Ureter (tissue), 1 donor: ENCODE measurements at regions not wholly inside any gene's neighbourhood (a gene's known extent, or its start where the extent isn't known, plus 50 kb on each side); places are given as distances from the start of the nearest gene placed in this dataset.
A peak's percentile ranks its signal among the peaks of the same experiment; 100 is the strongest.

Experiments
- DNase-seq: peaks from one replicate; pipeline ENCODE4 v3.0.0-alpha.2; 2020; ENCODE audit warnings: low spot score
- donor health status: DM: yes; HTN: yes; CAD: no.

DNA sequence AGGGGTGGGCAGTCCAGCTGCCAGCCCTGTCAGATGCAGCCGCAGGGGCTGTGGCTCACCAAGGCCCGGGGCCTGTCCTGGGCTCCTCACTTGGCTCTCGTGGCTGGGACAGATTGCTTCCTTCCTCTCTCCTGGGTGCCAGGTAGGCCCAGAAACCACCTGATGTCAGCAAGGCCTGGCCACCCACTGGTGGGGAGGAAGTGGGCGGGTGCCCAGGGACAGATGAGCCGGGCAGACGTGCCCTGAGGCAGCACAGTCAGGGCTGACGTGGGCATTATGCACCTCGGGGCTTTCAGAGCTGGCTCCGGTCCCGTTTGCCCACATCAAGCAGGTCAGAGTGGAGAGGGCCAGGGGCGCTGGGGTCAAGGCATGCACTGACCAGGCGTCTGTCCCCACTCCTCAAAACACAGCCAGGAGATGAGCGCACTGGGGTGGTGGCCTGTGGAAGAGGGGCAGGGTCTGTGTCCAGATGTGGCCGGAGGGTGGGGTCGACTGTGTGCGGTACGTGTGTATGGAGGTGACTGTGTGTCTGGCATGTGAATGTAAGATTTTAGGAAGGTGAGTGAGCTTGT lies 133.2 kb upstream of the PTPN1 start:
- DNase-seq, result no peak

DNA sequence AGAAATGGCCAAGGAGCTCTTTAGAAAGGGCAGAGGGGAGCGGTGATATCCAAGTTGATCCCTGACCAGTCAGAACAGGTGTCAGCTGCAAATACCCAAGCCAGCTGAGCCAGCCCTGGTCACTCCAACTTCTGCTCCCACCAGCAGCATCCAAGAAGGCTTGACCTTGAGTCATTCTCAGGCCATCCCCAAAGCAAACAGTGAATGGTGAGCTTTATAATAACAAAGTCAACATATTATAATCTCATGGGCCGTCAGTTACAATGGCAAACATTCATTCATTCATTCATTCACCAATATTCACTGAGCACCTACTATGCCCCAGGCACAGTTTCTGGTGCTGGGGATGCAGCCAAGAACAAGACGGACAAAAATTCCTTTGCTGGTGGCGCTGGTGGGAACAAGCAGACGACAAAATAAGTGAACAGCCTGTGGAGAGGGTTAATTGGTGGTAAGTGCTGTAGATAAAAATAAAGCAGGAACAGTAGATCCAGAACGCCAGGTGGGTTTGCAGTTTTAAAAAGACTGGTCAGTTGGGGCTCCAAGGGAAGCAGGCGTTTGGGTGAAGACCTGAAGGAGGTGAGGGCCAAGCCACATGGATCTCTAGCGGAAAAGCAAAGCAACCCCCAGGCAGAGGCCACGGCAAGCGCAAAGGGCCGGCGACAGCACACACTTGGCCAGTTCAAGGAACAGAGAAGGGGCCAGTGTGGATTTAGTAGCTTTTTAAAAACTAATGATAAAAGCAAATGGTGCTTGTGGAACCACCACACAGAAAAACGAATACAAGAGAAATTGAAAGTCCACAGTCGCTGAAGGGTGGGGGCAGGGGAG lies 131.8 kb upstream of the PTPN1 start:
- DNase-seq, result no peak

DNA sequence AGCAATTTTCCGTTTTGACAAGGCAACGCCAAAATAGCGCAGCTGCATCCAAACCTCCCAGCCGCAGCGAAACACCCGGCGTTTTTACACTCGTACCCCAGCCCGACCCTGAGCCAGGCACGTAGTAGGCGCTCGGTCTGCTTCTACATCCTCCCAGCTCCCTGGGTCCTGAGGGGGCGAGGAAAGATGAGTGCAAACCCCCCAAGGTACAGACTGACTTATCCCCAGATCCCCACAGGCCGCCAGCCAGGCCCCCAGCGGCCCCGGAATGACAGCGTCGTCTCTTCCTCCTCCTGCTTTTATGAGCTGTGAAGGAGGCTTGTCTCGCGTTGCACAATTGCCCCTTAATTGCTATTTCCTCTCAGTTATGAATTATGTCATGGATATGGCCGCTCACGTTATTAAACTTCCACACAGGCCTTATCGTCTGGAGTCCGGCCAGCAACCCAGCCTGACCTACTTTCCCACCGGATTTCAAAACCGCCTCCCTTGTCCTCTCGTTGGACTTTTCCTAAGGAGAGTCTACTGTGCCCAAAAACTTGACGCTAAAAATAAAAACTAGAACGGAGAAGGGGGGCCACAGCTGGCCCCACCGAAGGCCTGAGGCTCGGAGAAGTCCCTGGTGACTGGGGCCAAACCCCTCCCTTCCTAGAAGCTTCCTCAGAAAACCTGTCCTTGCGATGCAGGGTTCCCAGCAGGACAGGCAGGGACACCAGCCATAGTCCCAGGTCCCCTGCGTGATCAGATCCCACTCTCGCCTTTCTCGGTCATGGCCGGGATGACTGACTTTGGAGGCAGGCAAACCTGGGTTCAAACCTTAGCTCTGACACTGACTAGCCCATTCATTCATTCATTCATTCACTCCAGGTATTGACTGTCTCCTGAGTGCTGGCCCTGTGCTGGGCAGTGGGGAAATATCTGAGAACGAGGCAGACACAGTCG lies 130.9 kb upstream of the PTPN1 start:
- DNase-seq, result peak; percentile 91

DNA sequence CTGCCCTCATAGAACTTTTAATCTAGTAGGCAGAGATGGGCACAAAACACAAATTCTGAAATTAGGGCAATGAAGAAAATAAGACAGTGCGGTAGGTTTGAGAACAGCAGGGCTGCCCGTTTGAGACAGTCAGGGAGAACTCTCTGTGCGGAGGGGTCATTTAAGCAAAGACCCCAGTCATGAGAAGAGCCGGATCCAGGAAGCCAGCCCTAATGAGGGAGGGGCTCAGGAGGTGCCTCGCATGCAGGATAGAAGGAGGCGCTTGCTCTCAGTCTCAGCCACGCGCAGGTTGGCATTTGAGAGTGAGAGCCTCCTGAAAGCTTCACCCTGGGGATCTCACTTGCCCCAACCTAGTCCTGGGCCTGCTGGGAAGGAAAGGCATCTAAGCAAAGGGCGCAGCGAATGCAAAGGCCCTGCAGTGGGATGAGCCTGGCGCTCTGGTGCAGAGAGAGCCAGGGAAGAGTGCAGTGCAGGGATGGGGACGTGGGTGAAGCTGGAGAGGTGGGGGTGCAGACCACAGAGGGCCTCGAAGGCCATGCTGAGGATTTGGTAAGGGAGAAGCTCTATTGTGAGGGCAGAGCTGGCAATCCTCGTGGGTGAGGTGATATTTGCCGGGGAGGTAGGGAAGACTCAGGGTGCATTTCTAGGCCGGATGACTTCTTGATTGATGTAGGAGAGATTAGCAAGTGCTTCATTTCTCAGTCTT lies 130.0 kb upstream of the PTPN1 start:
- DNase-seq, result no peak

DNA sequence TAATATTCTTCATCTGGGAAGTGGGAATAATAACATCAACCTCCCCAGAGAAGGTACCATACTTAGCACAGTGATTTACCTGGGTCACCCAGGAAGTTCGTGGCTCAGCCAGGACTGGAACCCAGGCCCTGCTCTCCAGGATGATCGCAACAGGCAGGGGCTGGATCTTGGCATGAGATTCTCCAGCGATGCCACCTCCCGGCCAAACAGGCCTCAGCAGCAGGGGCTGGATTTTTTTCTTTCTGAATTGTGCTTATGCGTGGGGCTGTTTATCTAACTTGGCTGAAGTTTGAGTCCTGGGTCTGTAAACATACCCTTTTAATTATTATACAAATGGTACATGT lies 129.5 kb upstream of the PTPN1 start:
- DNase-seq, result no peak

DNA sequence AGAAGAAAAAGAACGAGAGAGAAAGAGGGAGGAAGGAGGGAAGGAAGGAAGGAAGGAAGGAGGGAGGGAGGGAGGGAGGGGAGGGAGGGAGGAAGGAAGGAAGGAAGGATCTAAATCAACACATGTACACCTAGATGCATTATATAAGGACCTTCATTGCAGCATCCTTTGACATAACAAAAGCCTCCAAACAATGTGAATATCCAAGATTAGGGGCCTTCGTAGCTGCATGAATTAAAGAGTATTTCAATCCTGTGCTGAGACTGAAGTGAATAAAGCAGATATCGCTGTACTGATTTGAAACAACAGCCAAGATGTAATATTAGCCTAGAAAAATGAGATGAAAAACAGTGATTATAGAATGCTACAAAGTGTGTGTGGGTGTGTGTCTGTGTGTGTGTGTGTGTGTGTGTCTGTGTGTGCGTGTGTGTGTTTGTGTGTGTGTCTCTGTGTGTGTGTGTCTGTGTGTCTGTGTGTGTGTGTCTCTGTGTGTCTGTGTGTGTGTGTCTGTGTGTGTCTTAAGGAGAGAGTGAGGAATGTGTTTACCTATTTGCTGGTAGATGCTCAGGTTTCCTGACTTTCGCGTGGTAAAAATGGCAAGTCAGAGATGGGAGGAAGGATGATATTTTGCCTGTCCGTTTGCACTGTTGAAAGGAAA lies 129.0 kb upstream of the PTPN1 start:
- no peak for DNase-seq

DNA sequence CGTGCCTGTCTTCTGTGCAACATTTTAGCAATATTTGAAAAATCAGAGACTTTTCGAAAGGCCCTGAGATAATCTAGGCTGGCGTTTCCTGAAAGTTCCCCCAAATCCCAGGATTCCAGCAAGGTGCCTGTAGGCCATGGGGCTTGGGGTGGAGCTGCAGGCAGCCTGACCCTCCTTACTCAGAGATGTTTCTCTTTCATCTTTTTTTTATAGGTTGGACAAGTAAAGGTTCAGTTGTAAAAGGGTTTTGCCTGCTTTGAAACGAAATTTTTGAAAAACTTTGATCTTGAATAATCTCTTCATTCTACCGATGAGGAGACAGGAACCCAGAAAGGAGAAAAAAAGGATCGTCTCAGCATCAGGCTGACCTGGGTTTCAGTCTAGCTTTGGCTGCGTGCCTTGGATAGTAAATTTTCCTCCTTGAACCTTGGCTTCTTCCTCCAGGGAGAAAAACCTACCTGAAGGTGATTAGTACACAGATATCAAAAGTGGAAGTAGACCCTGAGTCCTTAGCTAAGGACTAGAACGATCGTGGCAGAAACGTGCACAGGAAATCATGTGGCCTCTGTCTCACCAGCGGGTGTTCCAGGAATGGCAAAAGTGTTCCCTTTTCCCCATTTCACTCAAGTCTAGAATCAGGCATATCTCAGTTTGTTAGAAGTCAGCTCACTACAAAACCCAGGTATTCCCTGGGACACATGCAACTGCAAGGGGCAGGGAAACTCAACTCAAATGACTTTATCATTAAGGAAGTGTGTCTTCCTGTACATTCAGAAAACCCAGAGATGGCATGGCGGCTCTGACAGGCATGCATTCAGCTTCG lies 128.2 kb upstream of the PTPN1 start:
- no peak for DNase-seq

DNA sequence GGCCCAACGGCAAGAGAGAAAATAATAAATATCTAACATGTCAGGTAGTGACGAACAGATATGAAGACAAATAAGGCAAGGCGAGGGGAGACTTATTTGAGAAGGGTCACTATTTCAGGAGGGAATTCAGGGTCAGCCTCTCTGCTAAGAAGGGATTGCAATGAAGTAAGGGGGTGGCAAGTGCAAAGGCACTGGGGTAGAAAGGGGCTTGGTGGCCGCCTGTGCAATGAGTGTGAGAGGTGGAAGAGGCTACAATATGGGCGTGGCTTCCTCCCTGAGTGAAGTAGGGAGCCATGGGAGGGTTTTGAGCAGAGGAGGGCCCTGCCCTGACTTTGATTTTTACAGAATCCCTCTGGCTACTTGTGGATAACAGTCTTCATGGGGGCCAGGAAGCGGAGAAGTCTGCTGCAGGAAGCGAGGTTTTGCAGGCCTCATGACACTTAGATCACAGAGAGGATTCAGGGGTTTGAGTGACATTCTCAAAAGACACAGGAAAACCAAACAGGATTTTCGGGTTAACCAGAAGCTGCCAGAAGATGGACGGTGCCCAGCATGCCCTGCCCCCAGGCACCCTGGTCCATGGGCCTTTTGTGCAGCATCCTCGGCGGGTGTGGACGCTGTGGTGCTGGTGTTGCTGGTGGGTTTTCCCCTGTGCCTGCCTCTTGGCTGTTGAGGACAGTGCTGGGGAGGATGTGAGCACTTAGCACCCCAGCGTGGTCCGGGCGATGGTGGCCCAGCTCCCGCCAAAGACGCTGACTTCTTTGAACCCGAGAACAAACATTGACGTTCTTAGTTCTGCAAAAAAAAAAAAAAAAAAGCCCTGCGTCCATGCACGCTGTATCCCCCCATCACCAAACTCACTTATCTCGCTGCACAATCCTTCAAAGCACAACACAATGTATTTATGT lies 124.2 kb upstream of the PTPN1 start:
- no peak for DNase-seq

DNA sequence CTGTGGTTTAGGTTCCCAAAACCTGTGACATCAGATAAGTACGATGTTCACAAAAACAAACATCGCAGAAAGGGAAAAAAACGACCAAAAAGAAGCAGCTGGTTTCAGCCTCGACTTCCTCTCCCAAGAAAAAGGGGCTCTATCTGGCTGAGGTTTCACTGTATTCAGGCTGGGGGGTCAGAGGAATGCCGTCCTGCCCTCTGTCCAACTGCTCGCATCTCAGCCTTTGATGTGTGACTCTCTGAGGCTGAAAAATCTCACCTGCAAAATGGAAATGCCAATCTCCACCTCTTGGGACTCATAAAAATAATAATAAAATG lies 123.6 kb upstream of the PTPN1 start:
- DNase-seq, result no peak

DNA sequence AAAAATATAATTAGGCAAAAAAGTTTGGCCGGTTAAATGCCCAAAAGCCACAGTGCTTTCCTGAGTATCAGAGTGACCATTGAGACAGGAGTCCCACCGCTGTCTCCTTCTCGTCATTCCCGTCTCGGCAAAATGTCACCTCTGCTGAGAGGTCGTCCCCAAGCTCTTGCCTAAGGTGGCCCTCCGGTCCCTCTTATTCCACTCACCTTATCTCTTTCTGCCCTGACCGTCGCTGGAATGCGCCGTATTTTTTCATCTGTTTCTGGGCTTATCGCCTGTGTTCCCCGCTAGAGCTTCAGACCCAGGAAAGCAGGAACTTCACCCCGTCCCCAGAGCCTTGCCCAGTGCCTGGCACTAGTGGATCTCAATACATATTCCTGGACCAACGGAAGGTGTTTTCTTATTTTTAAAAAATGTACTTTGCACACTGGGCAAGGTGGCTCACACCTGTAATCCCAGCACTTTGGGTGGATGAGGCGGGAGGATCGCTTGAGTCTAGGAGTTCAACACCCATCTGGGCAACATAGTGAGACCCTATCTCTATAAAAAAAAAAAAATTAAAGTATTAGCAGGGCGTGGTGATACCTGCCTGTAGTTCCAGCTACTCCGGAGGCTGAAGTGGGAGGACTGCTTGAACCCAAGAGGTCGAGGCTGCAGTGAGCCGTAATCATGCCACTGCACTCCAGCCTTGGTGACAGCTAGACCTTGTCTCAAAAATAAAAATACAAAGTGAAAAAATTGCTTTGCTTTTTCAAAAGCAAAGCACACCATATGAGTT lies 122.8 kb upstream of the PTPN1 start:
- no peak for DNase-seq

DNA sequence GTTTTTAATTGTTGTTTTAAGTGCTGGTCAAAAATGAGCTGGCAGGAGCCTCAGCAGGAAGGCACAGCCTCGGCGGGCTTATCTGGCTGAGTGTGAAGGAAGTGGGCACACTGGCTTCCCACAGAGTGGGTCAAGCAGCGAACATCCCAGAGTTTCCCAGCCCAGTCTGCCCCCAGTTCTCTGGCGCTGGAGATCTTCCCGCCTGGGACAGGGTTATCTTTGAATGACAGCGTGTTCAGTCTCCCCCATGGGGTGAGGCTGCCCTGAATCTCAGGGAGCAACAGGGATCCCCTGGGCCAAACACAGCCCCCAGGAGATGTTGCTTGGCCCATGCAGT lies 122.2 kb upstream of the PTPN1 start:
- DNase-seq, result no peak

DNA sequence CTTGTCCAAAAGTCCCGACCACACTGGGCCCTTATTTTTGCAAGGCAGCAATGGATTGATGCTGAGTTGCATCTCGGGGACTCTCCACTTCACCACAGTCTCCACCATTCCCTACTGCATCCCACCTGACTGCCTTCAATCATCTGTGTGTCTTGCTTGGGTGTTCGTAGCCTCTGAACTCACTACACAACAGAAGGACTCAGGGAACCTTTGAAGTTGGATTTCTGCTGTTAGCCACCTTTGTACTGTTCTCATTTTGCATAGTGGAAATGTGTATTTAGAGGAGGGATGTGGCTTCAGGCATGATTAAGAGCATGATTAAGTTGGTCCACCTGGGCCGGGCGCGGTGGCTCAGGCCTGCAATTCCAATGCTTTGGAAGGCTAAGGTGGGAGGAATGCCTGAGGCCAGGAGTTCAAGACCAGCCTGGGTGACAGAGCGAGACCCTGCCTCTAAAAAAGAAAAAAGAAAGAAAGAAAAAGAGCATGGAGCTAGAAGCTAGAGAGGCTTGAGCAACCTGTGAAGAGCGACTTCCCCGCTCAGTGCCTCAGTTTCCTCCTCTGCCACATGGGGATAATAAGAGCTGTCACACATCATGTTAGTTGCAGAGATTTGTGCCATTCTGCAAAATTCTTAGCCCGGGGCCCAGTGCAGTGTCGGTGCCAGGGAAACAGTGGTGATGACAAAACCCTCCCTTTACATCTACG lies 121.3 kb upstream of the PTPN1 start:
- no peak for DNase-seq

DNA sequence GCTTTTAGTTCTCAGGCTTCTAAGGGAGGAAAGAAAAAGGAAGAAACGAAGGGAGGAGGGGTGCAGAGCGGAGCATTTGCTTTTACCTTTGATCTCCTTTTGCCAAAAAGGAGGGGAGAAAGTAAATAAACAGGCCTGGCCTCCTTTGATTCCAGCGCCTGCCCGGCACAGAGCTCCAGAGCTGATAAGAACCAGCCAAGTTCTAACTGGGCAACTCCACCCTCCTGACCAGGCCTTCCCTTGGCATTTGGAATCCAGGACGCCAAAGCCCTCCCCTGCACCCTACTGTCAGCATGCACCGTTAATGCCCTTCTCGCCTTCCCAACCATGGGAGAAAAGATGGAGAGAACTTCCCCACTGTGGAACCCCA lies 120.8 kb upstream of the PTPN1 start:
- no peak for DNase-seq

DNA sequence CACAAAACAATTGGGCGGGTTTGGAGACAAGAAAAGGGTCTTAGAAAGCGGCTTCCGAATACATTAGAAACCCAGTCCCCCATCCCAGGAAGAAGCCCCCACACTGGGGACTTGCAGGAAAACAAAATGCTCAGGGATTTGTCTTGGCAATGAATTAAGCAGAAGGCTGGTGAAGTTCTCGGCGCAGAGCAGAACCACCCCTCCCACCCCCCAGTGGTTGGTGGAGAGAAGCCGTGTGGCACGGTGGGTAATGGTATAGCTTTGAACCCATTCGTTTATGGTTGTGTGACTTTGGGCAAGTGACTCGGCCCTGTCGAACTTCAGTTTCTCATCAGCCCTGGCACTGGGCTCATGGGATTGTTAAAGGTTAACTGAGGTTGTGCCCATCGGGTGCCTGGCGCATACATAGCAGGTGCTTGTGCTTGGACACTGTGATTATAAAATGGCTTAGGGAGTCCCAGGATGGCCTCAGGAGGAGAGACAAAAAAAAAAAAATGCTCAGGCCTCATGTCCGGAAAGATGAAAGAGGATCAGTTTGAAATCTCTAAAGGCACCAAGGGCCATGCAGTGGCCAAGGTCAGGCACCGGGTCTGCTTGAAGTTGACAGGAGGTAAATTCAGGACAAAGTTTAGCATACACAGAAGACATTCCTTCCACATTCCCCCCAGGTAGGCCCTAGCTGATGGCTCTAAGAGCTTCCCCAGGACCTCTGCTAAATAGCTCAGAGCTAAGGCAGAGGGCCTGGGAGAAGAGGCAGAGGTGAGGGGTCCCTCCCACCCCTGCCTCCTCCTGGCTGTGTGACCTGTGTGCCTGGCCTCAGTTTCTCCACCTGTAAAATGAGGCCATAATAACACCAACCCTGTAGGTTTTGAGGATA lies 120.1 kb upstream of the PTPN1 start:
- no peak for DNase-seq

DNA sequence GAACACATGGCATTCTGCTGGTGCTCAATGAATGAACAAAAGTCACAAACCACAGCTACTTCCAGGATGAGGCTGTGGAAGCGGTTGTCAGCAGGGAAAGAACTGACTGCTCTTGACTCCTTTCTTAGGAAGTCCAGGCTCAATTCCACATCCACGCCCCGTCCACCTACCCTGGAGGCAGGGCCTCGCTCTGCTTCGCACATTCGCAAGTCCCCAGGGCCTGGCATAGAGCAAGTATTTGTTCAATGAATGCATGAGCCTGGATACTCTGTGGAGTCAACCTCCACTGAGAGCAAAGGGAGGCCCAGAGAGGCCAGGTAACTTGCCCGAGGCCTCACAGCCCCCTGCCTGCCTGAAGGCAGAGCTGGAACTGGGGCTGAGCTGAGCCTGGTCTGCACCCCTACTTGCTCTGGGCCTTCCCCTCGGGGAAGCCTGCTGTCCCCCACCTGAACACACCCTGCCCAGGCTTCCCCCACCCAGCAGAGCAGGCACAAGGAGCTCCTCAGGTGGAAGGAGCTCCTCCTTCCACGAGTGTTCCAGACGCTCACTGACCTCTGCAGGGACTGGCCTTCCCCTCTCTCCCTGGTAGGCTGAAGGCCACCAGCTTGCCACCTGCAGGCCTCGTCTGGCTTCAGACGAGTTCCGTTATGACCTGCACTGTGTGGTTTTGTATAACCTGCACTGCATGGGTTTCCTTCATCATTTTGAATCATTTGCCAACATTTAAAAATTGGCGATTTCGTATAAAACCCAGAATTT lies 119.3 kb upstream of the PTPN1 start:
- DNase-seq, result no peak

DNA sequence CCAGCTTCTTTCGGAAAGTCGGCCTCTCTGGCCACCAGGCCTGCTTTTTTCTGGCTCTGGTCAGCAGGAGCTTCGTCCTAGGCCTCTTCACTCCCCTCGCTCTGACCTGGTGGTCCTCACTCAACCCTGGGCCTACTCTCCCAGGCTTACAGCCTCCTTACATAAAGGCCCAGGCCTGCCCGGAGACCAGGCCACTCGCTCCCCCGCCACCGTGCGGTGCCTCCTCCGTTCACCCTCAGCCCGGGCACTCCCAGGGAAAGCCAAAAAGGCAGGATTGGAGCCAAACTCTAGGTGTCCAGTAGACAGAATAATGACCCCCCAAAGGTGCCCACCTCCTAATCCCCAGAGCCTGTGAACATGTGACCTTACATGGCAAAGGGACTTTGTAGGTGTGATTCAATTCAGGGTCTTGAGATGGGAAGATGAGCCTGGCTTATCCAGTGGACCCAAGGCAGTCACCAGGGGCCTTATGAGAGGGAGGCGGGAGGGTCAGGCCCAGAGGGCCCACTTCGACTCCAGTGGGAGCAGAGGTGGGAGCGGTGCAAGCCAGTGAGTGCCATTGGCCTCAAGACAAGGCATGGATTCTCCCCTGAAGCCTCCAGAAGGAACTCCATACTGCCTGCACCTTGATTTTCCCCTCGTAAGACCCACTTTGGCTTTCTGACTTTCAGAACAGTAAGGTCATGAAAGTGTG lies 118.6 kb upstream of the PTPN1 start:
- DNase-seq, result no peak
